ENCODE measurements at regions not wholly inside any gene's neighbourhood (a gene's known extent, or its start where the extent isn't known, plus 50 kb on each side); places are given as distances from the start of the nearest gene placed in this dataset.

DNA sequence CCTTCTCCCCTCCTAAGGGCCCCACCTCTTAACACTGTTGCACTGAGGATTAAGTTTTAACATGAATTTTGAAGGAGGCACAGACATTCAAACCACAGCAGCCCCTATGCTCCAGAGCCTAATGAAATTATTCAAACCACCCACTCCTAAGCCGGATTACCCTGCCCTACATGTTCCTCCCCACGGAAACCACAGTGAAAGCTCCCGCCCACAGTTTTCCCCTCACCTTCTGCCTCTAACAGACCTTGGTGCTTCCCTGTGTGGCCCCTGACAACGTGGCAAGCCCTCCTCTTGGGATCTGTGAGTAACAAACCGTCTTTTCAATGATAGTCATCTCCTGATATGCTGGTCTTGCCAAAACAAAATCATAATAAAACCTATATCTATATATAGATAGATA lies 74.8 kb downstream of the RIN2 start:
- H3K4me1 ChIP-seq (ENCODE audit: control insufficient read depth in 1 of 2, low read depth in 2 of 2): peaks cover 3 to 5% of the 10 kb centered on the region in 2 donors
- no peaks in the 10 kb centered on the region for H3K36me3 ChIP-seq
- no peak overlapping the region for H3K27ac ChIP-seq
- H3K4me3 ChIP-seq: no peak overlapping the region
- no peaks in the 10 kb centered on the region for H3K9me3 ChIP-seq
- no peaks in the 10 kb centered on the region for H3K27me3 ChIP-seq (replicated peaks; ENCODE audit: insufficient read depth)
- ATAC-seq (ENCODE audit: insufficient number of reproducible peaks, low FRiP score, low read depth) (no peak), DNase-seq (ENCODE audit: low spot score) (no peak)
- TF ChIP-seq, protein P1, sequence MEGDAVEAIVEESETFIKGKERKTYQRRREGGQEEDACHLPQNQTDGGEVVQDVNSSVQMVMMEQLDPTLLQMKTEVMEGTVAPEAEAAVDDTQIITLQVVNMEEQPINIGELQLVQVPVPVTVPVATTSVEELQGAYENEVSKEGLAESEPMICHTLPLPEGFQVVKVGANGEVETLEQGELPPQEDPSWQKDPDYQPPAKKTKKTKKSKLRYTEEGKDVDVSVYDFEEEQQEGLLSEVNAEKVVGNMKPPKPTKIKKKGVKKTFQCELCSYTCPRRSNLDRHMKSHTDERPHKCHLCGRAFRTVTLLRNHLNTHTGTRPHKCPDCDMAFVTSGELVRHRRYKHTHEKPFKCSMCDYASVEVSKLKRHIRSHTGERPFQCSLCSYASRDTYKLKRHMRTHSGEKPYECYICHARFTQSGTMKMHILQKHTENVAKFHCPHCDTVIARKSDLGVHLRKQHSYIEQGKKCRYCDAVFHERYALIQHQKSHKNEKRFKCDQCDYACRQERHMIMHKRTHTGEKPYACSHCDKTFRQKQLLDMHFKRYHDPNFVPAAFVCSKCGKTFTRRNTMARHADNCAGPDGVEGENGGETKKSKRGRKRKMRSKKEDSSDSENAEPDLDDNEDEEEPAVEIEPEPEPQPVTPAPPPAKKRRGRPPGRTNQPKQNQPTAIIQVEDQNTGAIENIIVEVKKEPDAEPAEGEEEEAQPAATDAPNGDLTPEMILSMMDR (IDR thresholded peaks at IDR 0.05): no peak

DNA sequence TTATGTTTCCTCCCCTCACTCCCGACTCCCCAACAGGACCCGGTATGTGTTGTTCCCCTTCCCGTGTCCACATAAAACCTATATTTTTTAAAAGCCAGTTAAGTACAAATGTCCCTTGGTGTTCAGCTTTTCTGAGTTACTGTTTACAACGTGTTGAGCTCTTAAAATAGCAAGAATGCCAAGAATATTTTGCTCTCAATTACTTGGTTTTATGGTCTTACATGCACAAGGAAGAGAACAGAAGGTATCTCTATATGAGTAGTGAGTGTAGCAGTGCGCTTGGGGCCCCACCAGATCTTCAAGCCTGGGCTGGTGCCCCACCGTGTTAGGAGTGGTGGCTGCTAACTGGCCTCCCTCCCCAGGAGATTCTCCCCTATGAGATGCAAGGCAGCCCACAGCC lies 75.3 kb downstream of the RIN2 start:
- no peak overlapping the region for H3K27ac ChIP-seq
- H3K27me3 ChIP-seq (replicated peaks; ENCODE audit: insufficient read depth): no peaks in the 10 kb centered on the region
- peaks cover 3 to 5% of the 10 kb centered on the region in 2 donors for H3K4me1 ChIP-seq (ENCODE audit: control insufficient read depth in 1 of 2, low read depth in 2 of 2)
- ATAC-seq (ENCODE audit: insufficient number of reproducible peaks, low FRiP score, low read depth) (no peak), DNase-seq (ENCODE audit: low spot score) (no peak)
- no peaks in the 10 kb centered on the region for H3K36me3 ChIP-seq
- H3K9me3 ChIP-seq: no peaks in the 10 kb centered on the region
- TF ChIP-seq, protein P1 (IDR thresholded peaks at IDR 0.05): no peak
- no peak overlapping the region for H3K4me3 ChIP-seq

DNA sequence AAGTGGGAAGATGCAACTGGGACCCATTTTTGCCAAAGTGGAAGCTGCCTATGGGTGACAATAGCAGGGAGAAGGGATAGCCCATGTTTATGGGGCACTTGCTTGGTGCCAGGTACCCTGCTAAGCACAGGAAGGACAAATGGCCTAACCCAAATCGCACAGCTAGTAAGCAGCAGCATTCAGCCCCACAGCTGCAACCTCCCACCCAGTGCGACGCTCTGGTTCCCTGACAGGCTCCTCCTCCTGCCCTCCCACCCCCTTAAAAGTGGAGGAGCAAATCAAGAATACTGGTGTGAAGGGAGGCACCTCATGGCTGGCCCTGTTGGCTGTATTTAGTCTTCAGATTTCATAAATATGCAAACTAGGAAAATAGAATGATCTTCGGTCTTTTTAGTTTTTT lies 76.2 kb downstream of the RIN2 start:
- H3K27ac ChIP-seq: no peak overlapping the region
- DNase-seq (ENCODE audit: low spot score): no peak
- H3K36me3 ChIP-seq: no peaks in the 10 kb centered on the region
- no peaks in the 10 kb centered on the region for H3K27me3 ChIP-seq (replicated peaks; ENCODE audit: insufficient read depth)
- TF ChIP-seq, protein P1 (IDR thresholded peaks at IDR 0.05): no peak
- H3K4me1 ChIP-seq (ENCODE audit: control insufficient read depth in 1 of 2, low read depth in 2 of 2): peaks cover 3 to 5% of the 10 kb centered on the region in 2 donors
- no peak for ATAC-seq (ENCODE audit: insufficient number of reproducible peaks, low FRiP score, low read depth)
- H3K4me3 ChIP-seq: no peak overlapping the region
- H3K9me3 ChIP-seq: no peaks in the 10 kb centered on the region

DNA sequence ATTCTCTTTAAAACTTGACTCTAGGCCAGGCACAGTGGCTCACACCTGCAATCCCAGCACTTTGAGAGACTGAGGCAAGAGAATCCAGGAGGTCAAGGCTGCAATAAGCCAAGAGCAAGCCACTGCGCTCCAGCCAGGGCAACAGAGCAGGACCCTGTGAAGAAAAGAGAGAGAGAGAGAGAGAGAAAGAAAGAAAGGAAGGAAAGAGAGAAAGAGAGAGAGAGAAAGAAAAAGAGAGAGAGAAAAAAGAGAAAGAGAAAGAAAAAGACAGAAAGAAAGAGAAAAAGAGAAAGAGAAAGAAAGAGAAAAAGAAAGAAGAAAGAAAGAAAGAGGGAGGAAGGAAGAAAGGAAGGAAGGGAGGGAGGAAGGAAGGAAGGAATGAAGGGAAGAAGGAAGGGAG lies 76.7 kb downstream of the RIN2 start:
- peaks cover 3 to 5% of the 10 kb centered on the region in 2 donors for H3K4me1 ChIP-seq (ENCODE audit: control insufficient read depth in 1 of 2, low read depth in 2 of 2)
- ATAC-seq (ENCODE audit: insufficient number of reproducible peaks, low FRiP score, low read depth): no peak
- H3K27ac ChIP-seq: peak overlapping the region in 1 of 2 donors; percentile 27

DNA sequence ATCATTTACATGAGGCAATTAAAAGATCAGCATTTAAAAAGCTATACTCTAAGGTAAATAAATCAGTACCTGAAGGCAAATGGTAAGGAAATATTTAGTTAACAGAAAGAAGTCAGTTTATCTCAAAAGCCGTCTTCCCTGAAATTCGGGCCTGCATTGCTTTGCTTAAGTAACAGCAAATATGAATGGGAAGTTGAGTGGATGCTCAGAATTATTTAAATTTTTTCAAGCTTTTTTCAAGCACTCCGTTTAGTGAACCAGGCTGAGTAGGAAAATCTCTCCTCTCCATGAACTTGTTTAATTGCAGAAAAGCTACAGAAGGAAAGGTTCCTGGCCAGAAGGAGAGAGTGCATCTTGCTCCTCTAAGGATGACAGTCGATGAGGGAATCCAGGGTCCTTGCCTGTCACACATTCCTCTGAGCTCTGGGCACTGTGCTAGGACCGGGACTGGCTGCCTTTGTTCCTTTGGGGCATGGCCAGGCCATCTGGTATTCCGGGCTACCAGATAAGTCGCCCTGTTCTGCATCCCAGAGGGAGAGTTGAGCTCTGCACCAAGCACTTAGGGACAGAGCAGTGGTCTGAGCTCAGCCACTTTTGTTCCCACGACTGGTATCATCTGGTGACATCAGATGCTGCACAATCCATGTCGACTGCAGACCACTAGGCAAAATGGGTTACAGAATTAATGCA lies 77.6 kb downstream of the RIN2 start:
- ATAC-seq (ENCODE audit: insufficient number of reproducible peaks, low FRiP score, low read depth) (no peak), DNase-seq (ENCODE audit: low spot score) (no peak)
- Histone ChIP-seq H3K9me3 (no peaks in the 10 kb centered on the region), H3K4me1 (ENCODE audit: control insufficient read depth in 1 of 2, low read depth in 2 of 2) (peaks cover 3 to 5% of the 10 kb centered on the region in 2 donors), H3K27ac (peak overlapping the region in 1 of 2 donors; percentile 36), H3K4me3 (no peak overlapping the region), H3K36me3 (no peaks in the 10 kb centered on the region), H3K27me3 (replicated peaks; ENCODE audit: insufficient read depth) (no peaks in the 10 kb centered on the region)
- TF ChIP-seq, protein P1 (IDR thresholded peaks at IDR 0.05): no peak

More for the DNA sequence above, 76.7 kb downstream of the RIN2 start:
- Histone ChIP-seq H3K4me3 (no peak overlapping the region), H3K9me3 (no peaks in the 10 kb centered on the region), H3K27me3 (replicated peaks; ENCODE audit: insufficient read depth) (no peaks in the 10 kb centered on the region), H3K36me3 (no peaks in the 10 kb centered on the region)
- DNase-seq (ENCODE audit: low spot score): no peak
- TF ChIP-seq, protein P1 (IDR thresholded peaks at IDR 0.05): no peak
